Frontal cortex (tissue), 3 donors: ENCODE measurements at regions not wholly inside any gene's neighbourhood (a gene's known extent, or its start where the extent isn't known, plus 50 kb on each side); places are given as distances from the start of the nearest gene placed in this dataset.

Experiments used
- DNase-seq, 2 donors: peaks; one replicate each; pipeline ENCODE4 v3.0.0; 2012; ENCODE audit warnings: low spot score in 2 of 2
- FAIRE-seq: peaks from 2 replicates; lab custom pipeline; 2012; peaks lifted over from hg19 to GRCh38; lab: Jason Lieb, UNC
- donor health status: control.
- donor health status: control.
- donor health status: control.

- no peak for FAIRE-seq
Measured at GRCh38 chr7:89401099-89401498, 605.6 kb upstream of the TEX47 start.

GRCh38 chr7:89401690-89402089, 606.2 kb upstream of the TEX47 start:
- FAIRE-seq (no peak), DNase-seq (no peak)

More at GRCh38 chr7:89401099-89401498, 605.6 kb upstream of the TEX47 start:
- no peak for DNase-seq

GRCh38 chr7:89451911-89452310, 656.4 kb upstream of the TEX47 start:
- no peak for DNase-seq

GRCh38 chr7:89456556-89456955, 661.0 kb upstream of the TEX47 start:
- no peak for DNase-seq
- no peak for FAIRE-seq

More at GRCh38 chr7:89451911-89452310, 656.4 kb upstream of the TEX47 start:
- FAIRE-seq, result no peak

- FAIRE-seq (no peak), DNase-seq (no peak)
Measured at GRCh38 chr7:89458114-89458513, 662.6 kb upstream of the TEX47 start.

GRCh38 chr7:89474456-89474855, 678.9 kb upstream of the TEX47 start:
- no peak for FAIRE-seq

GRCh38 chr7:89477991-89478390, 676.3 kb upstream of the STEAP1 start:
- no peak for FAIRE-seq
- DNase-seq, result no peak

More at GRCh38 chr7:89474456-89474855, 678.9 kb upstream of the TEX47 start:
- no peak for DNase-seq

GRCh38 chr7:89495704-89496103, 658.6 kb upstream of the STEAP1 start:
- FAIRE-seq (no peak), DNase-seq (no peak)

GRCh38 chr7:89500084-89500483, 654.2 kb upstream of the STEAP1 start:
- no peak for DNase-seq

GRCh38 chr7:89503281-89503680, 651.0 kb upstream of the STEAP1 start:
- DNase-seq (no peak), FAIRE-seq (no peak)

More at GRCh38 chr7:89500084-89500483, 654.2 kb upstream of the STEAP1 start:
- no peak for FAIRE-seq

GRCh38 chr7:89507034-89507433, 647.2 kb upstream of the STEAP1 start:
- FAIRE-seq, result no peak
- DNase-seq, result no peak

- FAIRE-seq, result no peak
- no peak for DNase-seq
Measured at GRCh38 chr7:89511900-89512299, 642.4 kb upstream of the STEAP1 start.

GRCh38 chr7:89514970-89515369, 639.3 kb upstream of the STEAP1 start:
- no peak for FAIRE-seq
- DNase-seq, result no peak

- no peak for DNase-seq
- FAIRE-seq, result no peak
Measured at GRCh38 chr7:89517815-89518214, 636.5 kb upstream of the STEAP1 start.

GRCh38 chr7:89549768-89550167, 604.5 kb upstream of the STEAP1 start:
- no peak for DNase-seq
- no peak for FAIRE-seq

- no peak for FAIRE-seq
- no peak for DNase-seq
Measured at GRCh38 chr7:89554209-89554608, 600.1 kb upstream of the STEAP1 start.

GRCh38 chr7:89559596-89559995, 594.7 kb upstream of the STEAP1 start:
- DNase-seq, result no peak
- FAIRE-seq, result no peak

GRCh38 chr7:89563597-89563996, 590.7 kb upstream of the STEAP1 start:
- FAIRE-seq (no peak), DNase-seq (no peak)

- FAIRE-seq, result no peak
- DNase-seq, result no peak
Measured at GRCh38 chr7:89584896-89585295, 569.4 kb upstream of the STEAP1 start.

GRCh38 chr7:89593125-89593524, 561.1 kb upstream of the STEAP1 start:
- FAIRE-seq, result no peak
- DNase-seq, result no peak

- no peak for FAIRE-seq
Measured at GRCh38 chr7:89602984-89603383, 551.3 kb upstream of the STEAP1 start.

GRCh38 chr7:89605362-89605761, 548.9 kb upstream of the STEAP1 start:
- FAIRE-seq (no peak), DNase-seq (no peak)

More at GRCh38 chr7:89602984-89603383, 551.3 kb upstream of the STEAP1 start:
- no peak for DNase-seq

- FAIRE-seq (no peak), DNase-seq (no peak)
Measured at GRCh38 chr7:89606511-89606910, 547.8 kb upstream of the STEAP1 start.
